TTC549 (cell line): ENCODE measurements at regions not wholly inside any gene's neighbourhood (a gene's known extent, or its start where the extent isn't known, plus 50 kb on each side); places are given as distances from the start of the nearest gene placed in this dataset.
"Not testable (repeated sequence)": the region's sequence is repeated elsewhere in the genome, so short reads cannot be mapped to it uniquely, and the experiment has no call there.

Source experiments
- FAIRE-seq: peaks from 2 replicates; lab custom pipeline; 2012; peaks lifted over from hg19 to GRCh38; lab: Jason Lieb, UNC

- FAIRE-seq: no peak
Observed at GRCh38 chr6:14217728-14218518, 100.4 kb downstream of the CD83 start.

- no peak for FAIRE-seq
Observed at GRCh38 chr6:14218519-14218800, 100.9 kb downstream of the CD83 start.

GRCh38 chr6:14221564-14222279, 104.2 kb downstream of the CD83 start:
- FAIRE-seq: no peak

- no peak for FAIRE-seq
Observed at GRCh38 chr6:14222956-14223355, 105.4 kb downstream of the CD83 start.

- FAIRE-seq: no peak
Observed at GRCh38 chr6:14224359-14225103, 107.0 kb downstream of the CD83 start.

- FAIRE-seq: no peak
Observed at GRCh38 chr6:14226051-14226660, 108.6 kb downstream of the CD83 start.

- FAIRE-seq: no peak
Observed at GRCh38 chr6:14228571-14228970, 111.0 kb downstream of the CD83 start.

GRCh38 chr6:14231071-14231483, 113.5 kb downstream of the CD83 start:
- no peak for FAIRE-seq

- no peak for FAIRE-seq
Observed at GRCh38 chr6:14231501-14232280, 114.1 kb downstream of the CD83 start.

- FAIRE-seq: no peak
Observed at GRCh38 chr6:14232889-14233288, 115.3 kb downstream of the CD83 start.

- no peak for FAIRE-seq
Observed at GRCh38 chr6:14235653-14236356, 118.2 kb downstream of the CD83 start.

- no peak for FAIRE-seq
Observed at GRCh38 chr6:14239097-14239496, 121.5 kb downstream of the CD83 start.

GRCh38 chr6:14240411-14241166, 123.0 kb downstream of the CD83 start:
- no peak for FAIRE-seq

- FAIRE-seq: no peak
Observed at GRCh38 chr6:14241255-14242070, 123.9 kb downstream of the CD83 start.

GRCh38 chr6:14242912-14243311, 125.3 kb downstream of the CD83 start:
- FAIRE-seq: not testable (repeated sequence)

- no peak for FAIRE-seq
Observed at GRCh38 chr6:14243597-14243996, 126.0 kb downstream of the CD83 start.

GRCh38 chr6:14246876-14247275, 129.3 kb downstream of the CD83 start:
- FAIRE-seq: no peak

- no peak for FAIRE-seq
Observed at GRCh38 chr6:14250573-14250972, 133.0 kb downstream of the CD83 start.

- FAIRE-seq: no peak
Observed at GRCh38 chr6:14252271-14252850, 134.8 kb downstream of the CD83 start.
